Vagina (tissue), 2 donors: ENCODE measurements at regions not wholly inside any gene's neighbourhood (a gene's known extent, or its start where the extent isn't known, plus 50 kb on each side); places are given as distances from the start of the nearest gene placed in this dataset.

Experiments
- DNase-seq, 2 donors: peaks; one replicate each; pipeline ENCODE4 v3.0.0-alpha.2; 2017; ENCODE audit errors: extremely low spot score in 2 of 2
- H3K27ac ChIP-seq: fragments of 200-600 bp; sonication (generic); one replicate; pipeline ENCODE4 v1.5.1; 2019
- H3K27me3 ChIP-seq: fragments of 200-600 bp; sonication (generic); one replicate; pipeline ENCODE4 v1.5.1; 2019
- H3K36me3 ChIP-seq, 2 donors: fragments of 200-600 bp; sonication (generic); one replicate each; pipeline ENCODE4 v1.5.1; 2017 to 2019
- H3K4me1 ChIP-seq: fragments of 200-600 bp; sonication (generic); one replicate; pipeline ENCODE4 v1.5.1; 2019
- H3K4me3 ChIP-seq, 2 donors: fragments of 200-600 bp; sonication (generic); 1 replicate in 1 of 2; 2 replicates in 1 of 2; pipeline ENCODE4 v1.5.1; 2016 to 2019
- H3K9me3 ChIP-seq: fragments of 200-600 bp; sonication (generic); one replicate; pipeline ENCODE4 v1.5.1; 2019
- POLR2A ChIP-seq, 2 donors: fragments of 450-650 bp; IDR thresholded peaks; one replicate each; pipeline ENCODE4 v1.6.1; 2017; ENCODE audit warnings: antibody characterized with exemption in 2 of 2, mild to moderate bottlenecking in 2 of 2, moderate library complexity in 2 of 2
- POLR2AphosphoS5 ChIP-seq, 2 donors: sonication (generic); formaldehyde crosslinking; IDR thresholded peaks; one replicate each; pipeline ENCODE4 v1.9.0; 2017; ENCODE audit warnings: antibody characterized with exemption in 2 of 2, mild to moderate bottlenecking in 2 of 2, low read depth in 1 of 2; ENCODE audit not compliant: insufficient read depth in 1 of 2
- intact Hi-C: fragments of 100-400 bp; cut with DNase I; formaldehyde crosslinking; loops from one replicate; pipeline ENCODE4 v1.15.1; 2023
- TF ChIP-seq, protein P1 (sequence below), 3 experiments: fragments of 450-650 bp in 2 of 3; fragments of 200-600 bp in 1 of 3; sonication (generic) in 1 of 3; IDR thresholded peaks; one replicate each; pipeline ENCODE4 v1.5.1; 2017 to 2019; ENCODE audit warnings: antibody characterized with exemption in 3 of 3, mild to moderate bottlenecking in 2 of 3, moderate library complexity in 2 of 3

DNA sequence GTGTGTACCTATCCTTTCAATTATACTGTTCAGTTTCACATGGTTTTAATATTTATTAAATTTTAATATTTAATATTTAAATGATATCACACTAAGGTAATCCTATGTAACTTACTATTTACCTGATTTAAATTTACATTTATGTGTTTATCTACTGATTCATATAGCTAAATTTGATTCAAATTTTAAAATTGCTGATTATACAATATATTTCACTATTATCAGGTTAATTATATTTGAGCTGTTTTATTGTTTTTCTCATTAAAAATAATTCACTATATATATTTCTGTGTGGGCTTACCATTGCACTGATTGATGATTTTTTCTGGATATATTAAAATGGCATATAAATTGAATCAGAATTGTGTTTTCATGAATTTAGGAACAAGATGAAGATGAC is 1923.5 kb downstream of the STIM2 start:
- TF ChIP-seq POLR2AphosphoS5 (IDR thresholded peaks at IDR 0.05; ENCODE audit: insufficient read depth in 1 of 2, low read depth in 1 of 2) (no peak), POLR2A (IDR thresholded peaks at IDR 0.05) (no peak)
- TF ChIP-seq, protein P1, sequence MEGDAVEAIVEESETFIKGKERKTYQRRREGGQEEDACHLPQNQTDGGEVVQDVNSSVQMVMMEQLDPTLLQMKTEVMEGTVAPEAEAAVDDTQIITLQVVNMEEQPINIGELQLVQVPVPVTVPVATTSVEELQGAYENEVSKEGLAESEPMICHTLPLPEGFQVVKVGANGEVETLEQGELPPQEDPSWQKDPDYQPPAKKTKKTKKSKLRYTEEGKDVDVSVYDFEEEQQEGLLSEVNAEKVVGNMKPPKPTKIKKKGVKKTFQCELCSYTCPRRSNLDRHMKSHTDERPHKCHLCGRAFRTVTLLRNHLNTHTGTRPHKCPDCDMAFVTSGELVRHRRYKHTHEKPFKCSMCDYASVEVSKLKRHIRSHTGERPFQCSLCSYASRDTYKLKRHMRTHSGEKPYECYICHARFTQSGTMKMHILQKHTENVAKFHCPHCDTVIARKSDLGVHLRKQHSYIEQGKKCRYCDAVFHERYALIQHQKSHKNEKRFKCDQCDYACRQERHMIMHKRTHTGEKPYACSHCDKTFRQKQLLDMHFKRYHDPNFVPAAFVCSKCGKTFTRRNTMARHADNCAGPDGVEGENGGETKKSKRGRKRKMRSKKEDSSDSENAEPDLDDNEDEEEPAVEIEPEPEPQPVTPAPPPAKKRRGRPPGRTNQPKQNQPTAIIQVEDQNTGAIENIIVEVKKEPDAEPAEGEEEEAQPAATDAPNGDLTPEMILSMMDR (IDR thresholded peaks at IDR 0.05): no peak
- Histone ChIP-seq H3K27ac (no peak overlapping the region), H3K4me3 (no peak overlapping the region), H3K27me3 (no peaks in the 10 kb centered on the region), H3K4me1 (no peaks in the 10 kb centered on the region), H3K9me3 (no peaks in the 10 kb centered on the region), H3K36me3 (no peaks in the 10 kb centered on the region)
- DNase-seq: no peak
- intact Hi-C loops: no loop called here

DNA sequence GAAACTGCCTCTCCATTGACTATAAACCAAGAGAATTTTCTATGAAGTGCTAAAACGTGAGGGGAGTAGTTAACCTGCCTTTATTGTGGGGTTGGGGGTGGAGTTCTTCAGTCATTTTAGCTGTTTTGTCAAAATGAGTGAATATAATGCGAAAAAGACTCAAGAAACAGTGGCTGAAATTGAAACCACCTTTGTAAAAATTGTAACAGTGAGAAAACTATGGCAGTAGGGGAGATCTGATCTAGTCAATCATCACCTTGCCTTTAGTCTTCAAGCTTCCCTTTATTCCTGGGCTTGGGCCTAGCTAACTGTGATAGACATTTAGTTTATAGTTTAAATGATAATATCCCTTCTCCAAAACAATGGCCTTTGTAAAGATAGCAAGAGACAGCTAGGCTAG is 1927.3 kb downstream of the STIM2 start:
- no peaks in the 10 kb centered on the region for H3K9me3 ChIP-seq
- intact Hi-C loops: no loop called here
- no peaks in the 10 kb centered on the region for H3K27me3 ChIP-seq
- no peak for DNase-seq
- H3K4me1 ChIP-seq: no peaks in the 10 kb centered on the region
- no peaks in the 10 kb centered on the region for H3K36me3 ChIP-seq
- no peak overlapping the region for H3K4me3 ChIP-seq
- no peak for TF ChIP-seq POLR2A (IDR thresholded peaks at IDR 0.05)
- TF ChIP-seq, protein P1 (IDR thresholded peaks at IDR 0.05): no peak
- TF ChIP-seq POLR2AphosphoS5 (IDR thresholded peaks at IDR 0.05; ENCODE audit: insufficient read depth in 1 of 2, low read depth in 1 of 2): no peak
- no peak overlapping the region for H3K27ac ChIP-seq

DNA sequence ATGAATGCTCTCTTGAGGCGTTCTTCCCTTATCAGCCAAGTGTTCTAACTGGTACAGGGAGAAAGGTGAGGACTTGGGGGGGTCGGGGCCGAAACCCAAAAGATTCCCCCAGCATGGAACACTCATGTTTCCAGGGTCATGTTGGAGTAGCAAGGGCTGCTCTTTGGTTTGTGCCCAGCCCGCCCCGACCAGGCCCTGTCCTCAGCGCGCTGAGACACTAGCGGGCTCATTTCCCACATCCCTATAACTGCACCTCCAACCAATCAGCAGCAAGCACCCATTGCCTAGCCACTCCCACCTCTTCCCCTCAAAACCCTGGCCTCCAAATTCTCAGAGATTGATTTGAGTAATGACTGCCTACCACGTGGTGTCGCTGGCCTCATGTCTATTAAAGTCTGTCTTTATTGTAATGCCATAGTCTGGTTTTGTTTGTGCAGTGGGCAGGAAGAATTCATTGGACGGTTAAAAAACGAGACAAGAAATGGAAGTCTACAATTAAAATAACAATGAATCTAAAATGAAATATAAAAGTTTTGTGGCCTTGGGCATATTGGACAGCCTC is 1928.4 kb downstream of the STIM2 start:
- Histone ChIP-seq H3K4me1 (no peaks in the 10 kb centered on the region), H3K36me3 (no peaks in the 10 kb centered on the region), H3K4me3 (no peak overlapping the region), H3K9me3 (no peaks in the 10 kb centered on the region), H3K27ac (no peak overlapping the region), H3K27me3 (no peaks in the 10 kb centered on the region)
- TF ChIP-seq, protein P1 (IDR thresholded peaks at IDR 0.05): no peak
- TF ChIP-seq POLR2AphosphoS5 (IDR thresholded peaks at IDR 0.05; ENCODE audit: insufficient read depth in 1 of 2, low read depth in 1 of 2): no peak
- TF ChIP-seq POLR2A (IDR thresholded peaks at IDR 0.05): no peak
- intact Hi-C loops: no loop called here
- DNase-seq: no peak

DNA sequence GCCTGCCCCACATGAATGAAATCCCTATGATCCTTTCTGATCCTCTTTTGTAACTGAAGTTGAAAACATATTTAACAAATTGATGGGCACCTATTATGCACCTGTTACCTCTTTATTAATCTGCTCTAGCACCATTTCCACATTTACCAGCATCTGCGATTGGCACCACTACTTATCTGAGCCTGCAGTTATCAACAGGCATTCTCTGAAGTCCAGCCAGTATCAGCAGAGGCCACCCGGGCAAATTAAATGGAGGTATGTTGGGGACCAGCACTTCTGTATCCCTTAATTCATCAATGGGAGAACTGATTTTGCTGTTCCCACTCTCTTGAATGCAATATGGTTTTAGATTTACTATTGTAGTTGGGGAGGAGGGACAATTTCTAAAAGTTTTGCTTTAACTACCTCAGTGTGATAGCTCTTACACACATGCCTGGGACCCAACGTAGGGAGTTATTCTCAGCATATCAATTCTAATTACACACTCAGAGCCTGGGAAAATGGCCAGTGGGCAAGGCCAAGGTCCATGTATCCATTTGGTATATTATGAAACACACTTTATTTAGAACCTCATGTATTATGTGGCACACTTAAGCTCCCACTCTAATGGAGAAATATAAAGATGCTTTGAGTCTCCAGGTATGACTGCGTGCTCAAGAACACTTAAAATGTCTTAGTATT is 1927.1 kb upstream of the PCDH7 start:
- DNase-seq: no peak
- TF ChIP-seq POLR2AphosphoS5 (IDR thresholded peaks at IDR 0.05; ENCODE audit: insufficient read depth in 1 of 2, low read depth in 1 of 2) (no peak), POLR2A (IDR thresholded peaks at IDR 0.05) (no peak)
- TF ChIP-seq, protein P1 (IDR thresholded peaks at IDR 0.05): no peak
- Histone ChIP-seq H3K27ac (no peak overlapping the region), H3K9me3 (no peaks in the 10 kb centered on the region), H3K4me1 (no peaks in the 10 kb centered on the region), H3K36me3 (no peaks in the 10 kb centered on the region), H3K4me3 (no peak overlapping the region), H3K27me3 (no peaks in the 10 kb centered on the region)
- intact Hi-C loops: no loop called here

DNA sequence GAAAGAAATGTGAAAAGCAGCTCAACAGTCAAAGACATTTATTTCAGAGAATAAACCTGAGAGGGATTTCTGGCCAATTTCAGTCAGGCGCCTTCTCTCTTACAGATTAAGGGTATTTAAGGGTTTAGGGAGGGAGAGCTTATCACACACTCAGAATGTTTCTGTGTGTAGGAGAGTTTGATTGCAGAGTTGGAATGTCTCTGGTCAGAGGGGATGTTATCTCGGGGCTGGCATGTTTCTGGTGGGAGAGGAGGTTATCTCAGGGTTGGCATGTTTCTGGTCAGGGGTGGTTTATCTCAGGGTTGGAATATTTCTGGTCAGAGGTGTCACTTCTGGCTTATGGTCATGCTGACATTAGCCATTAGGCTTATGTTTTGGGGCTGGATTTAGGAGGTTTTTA is 1920.5 kb upstream of the PCDH7 start:
- H3K4me1 ChIP-seq: no peaks in the 10 kb centered on the region
- no peak overlapping the region for H3K27ac ChIP-seq
- TF ChIP-seq POLR2A (IDR thresholded peaks at IDR 0.05) (no peak), POLR2AphosphoS5 (IDR thresholded peaks at IDR 0.05; ENCODE audit: insufficient read depth in 1 of 2, low read depth in 1 of 2) (no peak)
- TF ChIP-seq, protein P1 (IDR thresholded peaks at IDR 0.05): no peak
- no peaks in the 10 kb centered on the region for H3K27me3 ChIP-seq
- intact Hi-C loops: no loop called here
- no peak for DNase-seq
- H3K4me3 ChIP-seq: no peak overlapping the region
- no peaks in the 10 kb centered on the region for H3K36me3 ChIP-seq
- H3K9me3 ChIP-seq: no peaks in the 10 kb centered on the region
